Endothelial cell of umbilical vein (primary cell): ENCODE measurements at regions not wholly inside any gene's neighbourhood (a gene's known extent, or its start where the extent isn't known, plus 50 kb on each side); places are given as distances from the start of the nearest gene placed in this dataset.

ENCODE experiments used
- BruUV-seq: library from RNA; stranded (reverse); fragments of 400-500 nt; replicated peaks from 2 replicates; lab custom pipeline; 2021; lab: Mats Ljungman, UMichigan
- CTCF ChIA-PET: fragments of 300-600, 350-600 bp; sonication (Branson Sonifier 250); formaldehyde crosslinking; loops from one replicate; lab custom pipeline; 2021; ENCODE audit warnings: antibody characterized with exemption, inconsistent platforms; lab: Charles Lee
- POLR2A ChIA-PET: fragments of 300-600, 350-600 bp; sonication (Branson Sonifier 250); formaldehyde crosslinking; loops from one replicate; lab custom pipeline; 2021; ENCODE audit warnings: antibody characterized with exemption, inconsistent platforms; lab: Charles Lee
- DNase-seq: peaks from one replicate; pipeline ENCODE4 v3.0.0-alpha.2; 2011; ENCODE audit warnings: low read depth, low spot score
- FAIRE-seq: peaks from 2 replicates; lab custom pipeline; 2011; peaks lifted over from hg19 to GRCh38; lab: Jason Lieb, UNC
- H2AFZ ChIP-seq: 2 replicates; pipeline ENCODE4 v1.6.0; 2012; ENCODE audit warnings: low read depth, low read length, control low read depth, inconsistent platforms
- H3K27ac ChIP-seq: 2 replicates; pipeline ENCODE4 v1.5.1; 2011; ENCODE audit warnings: low read depth, mild to moderate bottlenecking, control low read depth, low read length, moderate library complexity; ENCODE audit not compliant: insufficient read depth
- H3K27me3 ChIP-seq, 2 experiments: 2 replicates each; pipeline versions ENCODE4 v1.6.0 to v1.6.1; 2011; ENCODE audit warnings: low read length in 2 of 2, mixed read lengths in 1 of 2; ENCODE audit not compliant: control insufficient read depth in 2 of 2, insufficient read depth in 2 of 2
- H3K36me3 ChIP-seq, 2 experiments: 2 replicates in 1 of 2; 3 replicates in 1 of 2; pipeline ENCODE4 v1.5.1; 2011; ENCODE audit warnings: low read length in 2 of 2, mild to moderate bottlenecking in 1 of 2, moderate library complexity in 1 of 2; ENCODE audit not compliant: control insufficient read depth in 2 of 2, insufficient read depth in 2 of 2; ENCODE audit errors: extremely low read depth in 1 of 2
- H3K4me1 ChIP-seq: 3 replicates; pipeline ENCODE4 v1.5.1; 2011; ENCODE audit warnings: mild to moderate bottlenecking, low read length; ENCODE audit not compliant: control insufficient read depth, insufficient read depth; ENCODE audit errors: extremely low read depth
- H3K4me2 ChIP-seq: 2 replicates; pipeline ENCODE4 v1.6.1; 2011; ENCODE audit warnings: low read length, control low read depth, mixed read lengths; ENCODE audit not compliant: insufficient read depth
- H3K4me3 ChIP-seq, 3 experiments: fragments of 200-600 bp in 1 of 3; sonication (generic), shearing (Covaris generic) in 1 of 3; replicated peaks in 1 of 3; 2 replicates each; pipeline ENCODE4 v1.5.1; 2011 to 2016; ENCODE audit warnings: control low read depth in 3 of 3, low read length in 3 of 3, mild to moderate bottlenecking in 2 of 3, inconsistent platforms in 1 of 3, low read depth in 1 of 3, moderate library complexity in 1 of 3; ENCODE audit not compliant: insufficient read depth in 1 of 3
- H3K79me2 ChIP-seq: 2 replicates; pipeline ENCODE4 v1.6.0; 2012; ENCODE audit warnings: low read length, inconsistent platforms; ENCODE audit not compliant: control insufficient read depth, insufficient read depth
- H3K9ac ChIP-seq: replicated peaks from 2 replicates; pipeline ENCODE3; 2011; ENCODE audit warnings: low read length, control low read depth; ENCODE audit not compliant: insufficient read depth; ENCODE audit errors: extremely low read depth
- H3K9me1 ChIP-seq: replicated peaks from 3 replicates; pipeline ENCODE4 v1.6.0; 2011; ENCODE audit warnings: mild to moderate bottlenecking, low read length; ENCODE audit not compliant: control insufficient read depth, insufficient read depth; ENCODE audit errors: extremely low read depth
- H3K9me3 ChIP-seq: replicated peaks from 2 replicates; pipeline ENCODE4 v1.5.1; 2012; ENCODE audit warnings: low read length, inconsistent platforms; ENCODE audit not compliant: control insufficient read depth, insufficient read depth
- H4K20me1 ChIP-seq: replicated peaks from 2 replicates; pipeline ENCODE3; 2011; ENCODE audit warnings: mild to moderate bottlenecking, low read length; ENCODE audit not compliant: control insufficient read depth, insufficient read depth; ENCODE audit errors: extremely low read depth
- CTCF ChIP-seq, 2 donors: IDR thresholded peaks; 1 replicate in 1 of 2; 2 replicates in 1 of 2; pipeline ENCODE4 v1.5.1; 2011; ENCODE audit warnings: low read length in 2 of 2, mild to moderate bottlenecking in 2 of 2, moderate library complexity in 2 of 2, control low read depth in 1 of 2, inconsistent platforms in 1 of 2, low read depth in 1 of 2; ENCODE audit not compliant: insufficient read depth in 1 of 2; ENCODE audit errors: extremely low read depth in 1 of 2
- EZH2 ChIP-seq: IDR thresholded peaks from 2 replicates; pipeline ENCODE4 v1.6.1; 2012; ENCODE audit warnings: borderline replicate concordance, low read depth, mild to moderate bottlenecking, moderate library complexity, low read length, inconsistent platforms; ENCODE audit not compliant: severe bottlenecking
- FOS ChIP-seq: IDR thresholded peaks from 2 replicates; pipeline ENCODE4 v1.6.1; 2011; ENCODE audit warnings: mild to moderate bottlenecking, low read length, moderate library complexity, borderline replicate concordance; ENCODE audit not compliant: insufficient read depth
- GATA2 ChIP-seq: IDR thresholded peaks from 2 replicates; pipeline ENCODE4 v1.7.0; 2011; ENCODE audit warnings: low read depth, mild to moderate bottlenecking, moderate library complexity, mixed read lengths, low read length; ENCODE audit not compliant: insufficient read length, insufficient read depth
- JUN ChIP-seq: IDR thresholded peaks from 2 replicates; pipeline ENCODE4 v1.6.1; 2011; ENCODE audit warnings: borderline replicate concordance, low read depth; ENCODE audit not compliant: insufficient read length, insufficient read depth
- MAX ChIP-seq: IDR thresholded peaks from 2 replicates; pipeline ENCODE4 v1.6.1; 2011; ENCODE audit not compliant: insufficient read depth, insufficient read length
- MYC ChIP-seq: IDR thresholded peaks from one replicate; pipeline ENCODE4 v1.6.1; 2011; ENCODE audit warnings: mild to moderate bottlenecking, low read depth, low read length
- POLR2A ChIP-seq: IDR thresholded peaks from 2 replicates; pipeline ENCODE4 v1.6.1; 2012; ENCODE audit warnings: low read depth, mild to moderate bottlenecking, control low read depth, low read length
- POLR2AphosphoS5 ChIP-seq: IDR thresholded peaks from 2 replicates; pipeline ENCODE4 v1.6.1; 2012; ENCODE audit warnings: low read depth, mild to moderate bottlenecking, control low read depth, low read length, moderate library complexity; ENCODE audit not compliant: insufficient read depth
- dilution Hi-C: fragments of 300-500 bp; cut with MboI; formaldehyde crosslinking; loops from one replicate; pipeline ENCODE4 v1.15.0; 2019; ENCODE audit warnings: low sequenced_read_pairs; ENCODE audit not compliant: extremely low pct_ligation_motif_present
- intact Hi-C: fragments of 100-400 bp; cut with micrococcal nuclease; formaldehyde crosslinking; loops from one replicate; pipeline ENCODE4 v1.10.0; 2022

GRCh38 chr1:102798718-102799117, 309.6 kb downstream of the COL11A1 start:
- Histone ChIP-seq H3K9me3 (no peaks in the 10 kb centered on the region), H2AFZ (no peak overlapping the region), H3K36me3 (no peaks in the 10 kb centered on the region), H3K79me2 (no peaks in the 10 kb centered on the region), H3K27me3 (no peaks in the 10 kb centered on the region), H3K4me2 (no peak overlapping the region), H3K9me1 (no peaks in the 10 kb centered on the region), H3K9ac (no peak overlapping the region), H3K27ac (no peak overlapping the region), H4K20me1 (no peaks in the 10 kb centered on the region), H3K4me1 (no peaks in the 10 kb centered on the region), H3K4me3 (no peak overlapping the region)
- FAIRE-seq: no peak
- dilution Hi-C loops: no loop called here
- ChIA-PET POLR2A (no interaction called here), CTCF (no interaction called here)
- no peak for DNase-seq
- intact Hi-C loops: no loop called here
- no TSS peak for BruUV-seq
- TF ChIP-seq EZH2 (no peak), MYC (no peak), POLR2A (no peak), CTCF (IDR thresholded peaks at IDR 0.05; ENCODE audit: extremely low read depth in 1 of 2, insufficient read depth in 1 of 2, low read depth in 1 of 2, low read length in 2 of 2) (no peak), GATA2 (no peak), JUN (no peak), POLR2AphosphoS5 (no peak), FOS (no peak), MAX (no peak)
